Epithelial cell of prostate (primary cell): ENCODE measurements at regions not wholly inside any gene's neighbourhood (a gene's known extent, or its start where the extent isn't known, plus 50 kb on each side); places are given as distances from the start of the nearest gene placed in this dataset.
"Not testable (repeated sequence)": the region's sequence is repeated elsewhere in the genome, so short reads cannot be mapped to it uniquely, and the experiment has no call there.

Experiments used
- DNase-seq: peaks from one replicate; pipeline ENCODE4 v3.0.0-alpha.2; 2011; ENCODE audit warnings: low read depth, low spot score
- H3K27ac ChIP-seq: fragments of 450-650 bp; 2 replicates; pipeline ENCODE4 v1.5.1; 2017; ENCODE audit warnings: mild to moderate bottlenecking

DNA sequence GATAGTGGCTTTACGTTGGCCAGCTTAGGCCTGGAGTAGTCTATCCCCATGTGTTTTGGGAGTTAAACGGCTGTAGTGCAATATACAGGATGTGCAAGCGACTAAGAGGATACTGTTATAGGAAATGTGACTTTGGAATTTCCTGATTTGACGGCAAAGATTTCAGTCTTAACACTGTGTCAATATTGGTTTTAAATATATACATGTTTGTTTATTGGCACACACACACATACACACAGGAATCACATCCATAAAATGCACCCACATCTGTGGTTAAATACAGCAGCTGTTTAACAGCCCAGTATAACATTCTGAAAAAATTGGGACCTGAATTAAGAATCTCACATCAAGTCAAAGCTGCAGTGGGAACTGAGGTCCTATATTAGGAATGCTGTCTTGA lies 347.1 kb downstream of the TXNL1 start:
- no peak overlapping the region for H3K27ac ChIP-seq
- DNase-seq: no peak

DNA sequence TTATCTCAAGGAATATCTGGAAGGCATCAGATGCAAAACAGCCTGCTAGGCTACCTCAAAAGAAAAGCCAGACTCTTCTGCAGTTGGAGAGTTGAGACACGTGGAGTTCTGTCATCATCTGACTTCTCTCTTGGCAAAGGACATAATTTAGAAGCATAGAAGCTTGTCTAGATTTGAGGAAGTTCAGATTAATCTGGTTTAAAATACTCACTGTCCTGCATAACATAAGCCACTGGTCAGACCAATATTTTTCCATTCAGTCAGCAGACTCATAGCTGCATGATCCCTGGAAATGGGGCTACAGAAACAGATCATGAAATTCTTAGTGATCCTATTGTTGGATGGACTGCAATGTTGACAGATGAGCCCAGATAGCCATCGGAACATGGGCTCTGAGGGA lies 349.0 kb downstream of the TXNL1 start:
- no peak overlapping the region for H3K27ac ChIP-seq
- DNase-seq: no peak

DNA sequence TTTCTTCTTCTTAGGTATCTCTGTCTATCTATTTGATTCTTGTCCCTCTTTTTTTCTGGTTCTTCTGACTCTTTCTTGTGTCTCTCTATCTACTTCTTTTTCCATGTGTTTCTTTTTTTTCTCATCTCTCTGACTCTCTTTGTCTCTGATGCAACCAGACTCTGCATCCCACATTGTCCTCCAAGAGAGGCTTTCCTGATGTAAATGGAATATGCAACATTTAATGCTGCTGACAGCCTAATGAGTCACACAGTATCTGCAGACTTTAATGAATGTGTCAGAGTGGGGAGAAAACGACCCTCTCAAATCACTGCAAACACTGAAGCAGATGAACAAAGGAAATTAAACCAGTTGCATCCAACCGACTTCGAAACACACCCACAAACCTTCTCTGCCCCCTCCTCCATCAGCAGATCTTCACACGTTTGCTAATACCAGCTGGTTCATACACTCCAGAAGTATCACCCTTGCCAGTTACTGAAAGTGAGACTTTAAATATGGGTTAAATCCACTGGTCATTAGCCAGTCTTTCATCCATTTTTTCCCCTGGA lies 351.5 kb downstream of the TXNL1 start:
- no peak overlapping the region for H3K27ac ChIP-seq
- DNase-seq: no peak

DNA sequence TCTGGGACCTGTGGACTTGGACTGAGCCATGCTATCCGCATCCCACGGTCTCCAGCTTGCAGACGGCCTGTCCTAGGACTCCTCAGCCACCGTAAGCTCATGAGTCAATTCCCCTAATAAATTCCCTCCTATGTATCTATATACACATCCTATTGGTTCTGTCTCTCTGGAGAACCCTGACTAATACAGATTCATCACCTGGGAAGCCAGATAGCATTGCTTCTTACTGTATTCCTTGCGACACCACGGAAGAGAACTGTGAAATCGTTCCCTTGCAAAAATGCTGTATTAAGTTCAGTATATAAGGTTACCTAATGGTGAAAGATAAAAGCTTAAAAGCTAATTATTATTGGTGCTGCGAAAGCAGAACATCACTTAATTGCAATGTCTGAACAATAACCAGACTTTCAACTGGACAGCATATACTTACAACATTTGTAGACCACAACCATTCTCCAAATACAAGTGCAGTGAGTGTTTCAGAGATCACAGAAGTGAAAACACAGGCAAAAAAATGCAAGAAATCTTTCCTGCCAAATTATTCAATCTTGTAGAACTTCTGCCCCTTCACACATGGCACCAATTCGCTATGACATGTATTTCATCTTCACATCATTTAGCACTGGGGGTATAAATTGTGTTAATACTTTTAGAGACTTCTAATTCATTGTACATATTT lies 352.9 kb downstream of the TXNL1 start:
- no peak overlapping the region for H3K27ac ChIP-seq

DNA sequence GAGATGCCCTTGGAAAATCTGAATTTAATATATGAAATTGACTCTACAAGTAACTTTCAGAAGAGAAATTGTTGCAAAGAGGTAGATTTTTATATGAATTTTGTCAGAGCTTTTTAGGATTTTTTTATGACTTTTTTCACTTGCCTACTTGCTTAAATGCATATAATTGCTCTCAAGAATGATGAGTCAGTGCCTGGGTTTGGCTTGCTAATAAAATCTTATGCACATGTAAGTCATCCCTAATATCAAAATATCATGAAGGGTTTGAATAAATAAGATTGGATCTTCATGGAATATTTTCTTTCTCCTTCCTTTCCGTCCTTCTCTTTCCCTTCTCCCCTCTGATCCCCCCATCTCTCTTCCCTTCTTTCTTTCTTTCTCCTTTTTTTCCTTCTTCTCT lies 354.1 kb downstream of the TXNL1 start:
- no peak for DNase-seq
- H3K27ac ChIP-seq: no peak overlapping the region

More for the DNA sequence above, 352.9 kb downstream of the TXNL1 start:
- DNase-seq: no peak

DNA sequence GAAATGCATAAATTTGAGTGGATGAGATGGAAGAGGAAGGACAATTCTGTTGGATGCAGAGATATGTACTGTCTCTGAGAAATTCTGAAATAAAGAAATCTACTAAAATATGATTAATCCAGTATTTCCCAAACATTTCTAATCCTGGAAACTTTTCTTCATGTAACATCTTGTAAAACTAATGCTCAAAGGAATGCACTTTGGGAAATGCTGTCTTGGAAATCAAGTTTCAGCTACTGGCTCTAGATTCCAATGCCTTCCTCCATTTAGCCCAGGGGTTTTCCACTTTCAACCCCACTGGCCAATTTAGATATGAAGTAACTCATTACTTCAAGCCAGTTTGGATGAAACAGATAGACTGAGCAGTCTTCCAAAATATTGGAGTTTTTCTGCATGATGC lies 355.1 kb downstream of the TXNL1 start:
- no peak overlapping the region for H3K27ac ChIP-seq
- no peak for DNase-seq

DNA sequence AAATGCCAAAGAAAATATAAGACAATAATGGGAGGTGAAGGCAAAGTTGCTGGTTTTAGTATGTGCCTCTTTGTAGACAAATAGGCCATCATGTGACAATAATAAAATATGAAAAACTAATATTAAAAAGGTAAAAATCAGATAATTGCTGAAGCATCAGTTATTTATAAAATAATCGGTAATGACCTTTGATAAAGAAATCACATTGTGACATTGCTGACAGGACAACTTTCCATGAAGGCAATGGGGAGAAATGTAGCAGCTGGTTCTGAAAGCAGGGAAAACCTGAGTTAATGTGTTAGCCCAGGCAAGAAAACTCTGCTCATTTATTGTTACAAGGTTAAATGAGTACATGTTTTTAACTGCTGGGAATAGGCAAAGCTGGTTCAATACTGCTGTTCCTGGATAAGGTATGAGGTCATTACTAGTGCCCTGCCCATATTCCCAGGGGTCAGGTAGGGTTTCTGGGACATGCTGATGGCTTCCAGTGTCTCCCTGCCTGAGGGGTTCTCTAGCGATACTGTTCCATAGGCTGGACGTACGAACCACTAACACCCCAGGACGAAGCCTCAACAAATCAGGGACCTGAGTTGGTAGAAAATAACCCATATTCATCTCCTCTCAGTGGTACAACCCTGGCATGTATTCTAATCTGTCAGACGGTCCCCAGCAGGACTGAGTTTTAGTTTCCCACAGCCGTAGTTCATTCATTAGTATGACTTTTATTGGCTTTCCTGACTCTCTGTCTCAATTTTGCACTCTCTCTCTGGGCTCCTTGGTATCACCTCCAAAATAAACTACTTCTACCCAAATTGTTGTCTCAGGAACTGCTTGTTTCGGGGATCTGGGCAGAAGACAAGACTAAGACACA lies 355.9 kb downstream of the TXNL1 start:
- H3K27ac ChIP-seq: no peak overlapping the region
- DNase-seq: no peak

DNA sequence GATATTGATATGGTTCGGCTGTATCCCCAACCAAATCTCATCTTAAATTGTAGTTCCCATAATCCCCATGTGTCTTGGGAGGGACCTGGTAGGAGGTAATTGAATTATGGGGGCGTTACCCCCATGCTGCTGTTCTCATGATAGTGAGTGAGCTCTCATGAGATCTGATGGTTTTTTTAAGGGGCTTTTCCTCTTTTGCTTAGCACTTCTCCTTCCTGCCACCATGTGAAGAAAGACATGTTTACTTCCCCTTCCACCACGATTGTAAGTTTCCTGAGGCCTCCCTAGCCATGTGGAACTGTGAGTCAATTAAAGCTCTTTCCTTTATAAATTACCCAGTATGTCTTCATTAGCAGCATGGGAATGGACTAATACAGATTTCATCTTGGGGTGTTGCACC lies 358.6 kb downstream of the TXNL1 start:
- not testable (repeated sequence) for H3K27ac ChIP-seq, DNase-seq

DNA sequence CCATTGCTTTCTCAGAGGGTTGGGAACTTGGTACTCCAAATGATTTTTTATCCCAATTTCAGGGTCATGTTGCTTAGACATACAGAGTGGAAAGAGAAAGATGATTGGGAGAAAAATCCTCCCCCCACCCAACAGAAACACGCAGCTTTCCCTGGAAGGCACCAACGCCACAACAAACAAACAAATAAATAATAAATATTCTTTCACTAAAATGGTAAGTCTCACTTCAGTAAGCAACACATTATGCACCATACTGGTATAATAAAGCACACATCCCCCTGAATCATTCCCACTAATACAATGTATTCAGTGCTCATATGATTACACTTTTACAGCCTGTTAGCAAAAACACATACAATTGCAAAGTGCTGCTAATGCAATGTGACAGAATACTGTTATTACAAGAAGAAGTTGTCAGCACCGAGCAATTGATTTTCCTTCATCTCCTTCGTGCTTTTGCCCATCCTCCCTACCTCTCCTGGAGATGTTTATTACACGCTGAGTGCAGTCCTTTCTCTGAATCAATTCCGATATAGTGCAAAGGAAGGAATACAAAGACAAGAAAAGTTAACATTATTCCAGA lies 359.9 kb downstream of the TXNL1 start:
- no peak for DNase-seq
- H3K27ac ChIP-seq: no peak overlapping the region

DNA sequence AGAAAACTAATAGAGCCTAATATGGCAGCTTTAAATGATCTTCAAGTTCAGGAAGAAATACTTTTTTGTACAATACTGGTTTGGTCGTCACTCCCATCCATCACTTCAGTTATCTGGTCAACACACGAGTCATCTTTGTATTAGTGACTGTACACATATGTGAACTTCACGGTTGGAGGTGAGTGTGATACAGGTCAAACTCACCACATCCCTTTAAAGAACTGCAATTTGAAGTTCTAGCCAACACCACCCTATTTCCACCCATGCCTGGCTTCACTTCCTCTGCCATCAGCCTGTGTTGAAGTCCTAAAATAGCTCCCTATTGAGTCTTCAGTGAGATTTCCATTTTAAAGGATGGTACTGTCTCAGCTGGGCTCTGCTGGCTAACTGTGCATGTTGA lies 361.9 kb downstream of the TXNL1 start:
- no peak for DNase-seq
- no peak overlapping the region for H3K27ac ChIP-seq

DNA sequence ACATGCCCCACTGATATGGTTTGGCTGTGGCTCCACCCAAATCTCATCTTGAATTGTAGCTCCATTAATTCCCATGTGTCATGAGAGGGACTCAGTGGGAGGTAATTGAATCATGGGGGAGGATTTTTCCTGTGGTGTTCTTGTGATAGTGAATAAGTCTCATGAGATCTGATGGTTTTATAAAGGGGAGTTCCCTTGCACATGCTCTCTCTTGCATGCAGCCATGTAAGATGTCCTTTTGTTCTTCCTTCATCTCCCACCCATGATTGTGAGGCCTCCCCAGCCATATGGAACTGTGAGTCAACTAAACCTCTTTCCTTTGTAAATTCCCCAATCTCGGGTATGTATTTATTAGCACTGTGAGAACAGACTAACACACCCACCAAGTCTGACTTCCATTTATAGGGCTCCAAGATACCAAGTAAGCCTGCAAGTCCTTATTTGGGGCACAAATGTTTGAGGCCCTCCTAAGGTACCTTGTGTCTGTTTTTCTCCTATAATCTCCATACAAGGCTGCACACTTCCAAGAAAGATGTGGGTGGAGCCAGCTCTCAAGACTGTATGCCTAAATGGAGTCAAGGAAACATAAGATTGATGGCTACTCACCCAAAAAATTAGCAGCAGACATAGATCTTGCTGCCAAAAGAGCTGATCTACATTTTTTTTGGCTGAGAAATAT lies 364.7 kb downstream of the TXNL1 start:
- H3K27ac ChIP-seq: no peak overlapping the region
- DNase-seq: no peak

DNA sequence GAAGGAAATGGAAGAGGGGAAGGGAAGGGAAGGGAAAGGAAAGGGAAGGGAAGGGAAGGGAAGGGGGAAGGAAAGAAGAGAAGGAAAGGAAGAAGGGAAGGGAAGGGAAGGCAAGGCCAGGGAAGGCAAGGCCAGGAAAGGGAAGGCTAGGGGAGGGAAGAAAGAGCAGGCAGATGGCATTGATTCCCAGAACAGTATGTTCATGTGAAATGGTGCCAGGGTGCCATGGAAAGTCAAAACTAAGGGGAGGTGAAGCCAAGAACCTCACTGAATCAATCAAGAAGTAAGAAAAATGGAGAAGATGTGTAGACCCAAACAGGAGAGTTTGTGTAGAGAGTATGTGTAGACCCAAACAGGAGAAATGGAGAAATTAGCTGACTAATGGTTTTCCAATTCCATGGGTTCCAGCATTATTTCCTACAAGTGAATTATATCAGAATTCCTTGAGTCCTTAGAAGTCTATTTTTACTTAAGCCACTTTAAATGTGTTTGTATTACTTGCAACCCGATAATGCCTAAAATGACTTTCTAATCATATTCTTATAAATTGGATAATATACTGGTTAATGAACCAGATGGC lies 367.6 kb downstream of the TXNL1 start:
- no peak for DNase-seq
- H3K27ac ChIP-seq: no peak overlapping the region

DNA sequence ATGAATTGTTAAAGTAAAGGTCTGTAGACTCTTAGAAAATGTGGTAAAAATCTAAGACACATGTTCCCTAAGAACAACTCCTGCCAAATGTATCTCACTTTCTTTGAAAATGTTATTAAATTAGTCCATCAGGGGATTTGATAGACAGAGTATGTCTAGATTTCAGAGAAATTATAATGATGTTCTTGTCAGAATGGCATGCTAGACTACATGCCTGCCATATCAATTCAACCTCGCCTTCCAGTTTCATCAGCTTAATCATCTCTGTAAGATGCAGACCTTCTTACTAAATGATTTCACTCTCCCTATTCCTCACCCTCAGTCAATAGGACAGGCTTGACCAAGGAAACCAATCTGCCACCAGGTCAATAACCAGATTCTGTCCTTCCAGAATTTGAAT lies 368.4 kb downstream of the TXNL1 start:
- H3K27ac ChIP-seq: no peak overlapping the region
- DNase-seq: no peak

DNA sequence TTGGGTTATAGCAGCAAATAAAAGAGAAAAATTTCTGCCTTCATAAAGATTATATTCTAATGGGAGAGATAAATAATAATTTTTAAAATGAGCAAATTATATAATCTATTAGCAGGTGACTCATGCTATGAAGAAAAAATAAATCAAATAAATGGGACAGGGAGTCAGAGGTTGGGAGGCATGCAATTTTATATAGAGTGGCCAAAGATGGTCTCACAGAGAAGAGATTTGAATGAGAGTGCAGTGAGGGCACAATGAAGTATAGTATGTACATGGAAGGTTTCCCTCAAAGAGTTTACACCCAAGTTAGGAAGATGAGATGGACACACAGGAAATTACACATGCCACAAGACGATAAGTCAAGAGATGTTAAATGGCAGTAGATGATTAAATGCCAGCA lies 369.4 kb downstream of the TXNL1 start:
- no peak for DNase-seq
- H3K27ac ChIP-seq: no peak overlapping the region

DNA sequence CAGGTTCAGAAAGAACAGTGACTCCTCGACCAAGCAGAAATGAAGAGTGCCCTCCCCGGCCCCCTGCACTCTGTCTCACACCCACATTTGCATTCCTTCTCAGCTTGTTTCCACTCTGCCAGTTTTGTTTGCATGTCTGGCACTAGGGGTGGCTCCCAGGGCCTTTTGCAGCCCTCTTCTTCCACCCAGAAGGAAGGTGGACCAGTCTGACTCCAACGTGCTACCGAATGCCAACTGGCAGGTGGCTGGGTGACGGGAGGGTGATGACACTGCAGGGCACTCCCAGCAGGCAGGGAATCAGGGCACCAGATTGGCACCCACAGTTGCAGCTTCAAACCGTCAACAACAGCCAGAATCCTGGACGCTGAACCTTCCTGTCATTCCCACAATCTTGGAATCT lies 371.1 kb downstream of the TXNL1 start:
- no peak for DNase-seq
- no peak overlapping the region for H3K27ac ChIP-seq

DNA sequence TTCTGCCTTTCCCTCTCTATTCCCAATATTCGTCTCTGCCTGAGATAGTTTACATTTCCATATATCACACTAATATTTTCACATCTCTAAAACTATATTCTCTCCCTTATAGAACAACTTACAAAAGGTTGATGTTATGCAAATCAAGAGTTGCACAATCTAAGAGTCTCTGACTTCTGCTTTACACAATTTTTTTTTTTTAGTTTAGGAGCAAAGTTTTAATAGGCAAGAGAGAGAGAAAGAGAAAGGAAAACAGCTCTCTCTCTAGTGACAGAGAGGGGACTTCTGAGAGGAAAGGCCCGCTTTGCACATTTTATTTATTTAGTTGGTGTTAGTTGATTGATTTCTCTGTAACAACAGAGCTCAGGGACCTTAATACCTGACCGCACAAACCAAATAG lies 380.2 kb downstream of the TXNL1 start:
- DNase-seq: no peak
- H3K27ac ChIP-seq: no peak overlapping the region

DNA sequence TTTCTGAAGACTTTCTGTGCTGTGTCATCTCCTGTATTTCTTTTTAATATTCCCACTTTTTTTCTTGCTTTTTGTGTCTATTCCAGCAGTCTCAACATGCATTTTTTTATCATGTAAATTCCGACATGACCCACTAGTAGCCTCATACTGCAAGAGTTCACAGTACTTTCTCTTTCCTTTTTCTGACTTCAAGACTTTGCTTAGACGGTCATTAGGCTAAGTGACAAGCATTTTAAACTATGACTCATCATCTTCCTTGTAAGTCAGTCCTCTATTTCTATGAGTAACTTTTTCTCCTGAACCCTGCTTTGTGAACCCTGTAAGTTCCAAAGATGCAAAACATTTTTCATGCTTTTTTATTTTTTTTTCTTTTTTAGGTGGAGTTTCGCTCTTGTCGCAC lies 381.2 kb downstream of the TXNL1 start:
- peak; percentile 18 for DNase-seq
- no peak overlapping the region for H3K27ac ChIP-seq

DNA sequence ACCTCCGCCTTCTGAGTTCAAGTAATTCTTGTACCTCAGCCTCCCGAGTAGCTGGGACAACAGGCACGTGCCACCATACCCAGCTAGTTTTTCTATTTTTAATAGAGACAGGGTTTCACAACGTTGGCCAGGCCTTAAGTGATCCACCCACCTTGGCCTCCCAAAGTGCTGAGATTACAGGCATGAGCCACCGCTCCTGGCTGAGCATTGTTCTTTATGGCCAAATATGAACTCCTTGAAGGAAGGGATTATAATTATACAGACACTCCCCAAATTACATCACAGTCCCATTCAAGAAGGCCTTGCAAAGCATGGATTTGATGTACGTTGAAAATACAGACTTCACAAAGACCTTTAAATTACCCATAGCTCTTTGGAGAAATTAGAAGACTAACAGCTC lies 381.7 kb downstream of the TXNL1 start:
- no peak for DNase-seq
- no peak overlapping the region for H3K27ac ChIP-seq

DNA sequence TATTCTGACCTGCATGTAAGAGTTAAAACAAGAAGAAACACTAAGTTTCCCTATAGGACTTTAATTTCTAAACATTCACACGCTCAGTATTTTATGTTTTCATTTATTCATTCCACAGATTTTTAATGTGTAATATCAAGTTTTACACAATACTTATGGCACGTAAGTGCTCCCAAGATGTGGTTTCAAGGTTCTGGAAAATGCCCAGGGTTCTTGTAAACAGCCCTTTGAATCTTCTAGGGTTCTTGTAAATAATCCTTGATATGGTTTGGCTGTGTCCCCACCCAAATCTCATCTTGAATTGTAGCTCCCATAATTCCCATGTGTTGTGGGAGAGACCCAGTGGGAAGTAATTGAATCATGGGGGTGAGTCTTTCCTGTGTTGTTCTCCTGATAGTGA lies 383.0 kb downstream of the TXNL1 start:
- no peak for DNase-seq
- no peak overlapping the region for H3K27ac ChIP-seq

DNA sequence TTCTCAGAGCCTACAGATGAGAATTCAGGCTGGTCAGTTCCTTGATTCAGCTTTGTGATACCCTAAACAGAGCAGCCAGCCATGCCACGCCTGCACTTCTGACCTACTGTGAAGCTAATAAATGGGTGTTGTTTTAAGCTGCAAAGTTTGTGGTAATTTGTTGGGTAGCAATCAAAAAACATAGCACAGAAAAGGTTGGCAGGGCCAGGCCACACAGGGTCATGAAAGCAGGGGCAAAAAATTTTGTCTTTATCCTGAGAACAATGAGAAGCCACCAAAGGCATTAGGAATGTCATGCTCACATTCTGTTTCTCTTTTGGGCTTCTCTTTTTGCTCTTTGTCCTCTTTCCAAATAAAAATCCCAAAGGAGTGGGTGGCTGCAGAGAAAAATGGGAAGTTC lies 385.9 kb downstream of the TXNL1 start:
- DNase-seq: no peak
- no peak overlapping the region for H3K27ac ChIP-seq
